ENCODE measurements at regions not wholly inside any gene's neighbourhood (a gene's known extent, or its start where the extent isn't known, plus 50 kb on each side); places are given as distances from the start of the nearest gene placed in this dataset.

- no peak for DNase-seq
These were observed 547.8 kb downstream of the CCDC171 start for GRCh38 chr9:16100537-16101091.

GRCh38 chr9:16102154-16102553, 549.3 kb downstream of the CCDC171 start:
- DNase-seq = no peak

- no peak for DNase-seq
These were observed 551.0 kb downstream of the CCDC171 start for GRCh38 chr9:16103620-16104397.

- no peak for DNase-seq
These were observed 552.6 kb downstream of the CCDC171 start for GRCh38 chr9:16105168-16106020.

GRCh38 chr9:16106021-16106571, 553.3 kb downstream of the CCDC171 start:
- no peak for DNase-seq

GRCh38 chr9:16112116-16112515, 559.3 kb downstream of the CCDC171 start:
- no peak for DNase-seq

GRCh38 chr9:16115994-16116393, 563.2 kb downstream of the CCDC171 start:
- DNase-seq = no peak

GRCh38 chr9:16118043-16118442, 565.2 kb downstream of the CCDC171 start:
- DNase-seq = no peak

GRCh38 chr9:16119261-16120230, 566.7 kb downstream of the CCDC171 start:
- DNase-seq = no peak

GRCh38 chr9:16120231-16120641, 567.4 kb downstream of the CCDC171 start:
- DNase-seq = no peak

- no peak for DNase-seq
These were observed 567.9 kb downstream of the CCDC171 start for GRCh38 chr9:16120727-16121126.

GRCh38 chr9:16121168-16121567, 568.3 kb downstream of the CCDC171 start:
- DNase-seq = no peak

GRCh38 chr9:16121601-16122286, 568.9 kb downstream of the CCDC171 start:
- DNase-seq = no peak

GRCh38 chr9:16125629-16126028, 572.8 kb downstream of the CCDC171 start:
- no peak for DNase-seq

- no peak for DNase-seq
These were observed 573.2 kb downstream of the CCDC171 start for GRCh38 chr9:16126042-16126441.

- no peak for DNase-seq
These were observed 575.2 kb downstream of the CCDC171 start for GRCh38 chr9:16128003-16128402.

GRCh38 chr9:16131264-16131663, 578.4 kb downstream of the CCDC171 start:
- no peak for DNase-seq

GRCh38 chr9:16132513-16132912, 579.7 kb downstream of the CCDC171 start:
- DNase-seq = no peak

GRCh38 chr9:16133032-16133431, 580.2 kb downstream of the CCDC171 start:
- no peak for DNase-seq

- no peak for DNase-seq
These were observed 580.8 kb downstream of the CCDC171 start for GRCh38 chr9:16133556-16134227.

GRCh38 chr9:16134351-16134750, 581.5 kb downstream of the CCDC171 start:
- DNase-seq = no peak

Data from CD4-positive, alpha-beta T cell treated with Interleukin-21 for 1 hour (primary cell).